Activated CD8-positive, alpha-beta memory T cell treated with anti-CD3 and anti-CD28 coated beads for 36 hours (primary cell): ENCODE measurements at regions not wholly inside any gene's neighbourhood (a gene's known extent, or its start where the extent isn't known, plus 50 kb on each side); places are given as distances from the start of the nearest gene placed in this dataset.

Source experiments
- CTCF ChIA-PET: fragments of 350-600 bp; sonication (Branson Sonifier 250); formaldehyde crosslinking; loops from one replicate; lab custom pipeline; 2021; ENCODE audit warnings: antibody characterized with exemption; lab: Charles Lee
- POLR2A ChIA-PET: fragments of 350-600 bp; sonication (Branson Sonifier 250); formaldehyde crosslinking; loops from one replicate; lab custom pipeline; 2021; ENCODE audit warnings: antibody characterized with exemption; lab: Charles Lee

DNA sequence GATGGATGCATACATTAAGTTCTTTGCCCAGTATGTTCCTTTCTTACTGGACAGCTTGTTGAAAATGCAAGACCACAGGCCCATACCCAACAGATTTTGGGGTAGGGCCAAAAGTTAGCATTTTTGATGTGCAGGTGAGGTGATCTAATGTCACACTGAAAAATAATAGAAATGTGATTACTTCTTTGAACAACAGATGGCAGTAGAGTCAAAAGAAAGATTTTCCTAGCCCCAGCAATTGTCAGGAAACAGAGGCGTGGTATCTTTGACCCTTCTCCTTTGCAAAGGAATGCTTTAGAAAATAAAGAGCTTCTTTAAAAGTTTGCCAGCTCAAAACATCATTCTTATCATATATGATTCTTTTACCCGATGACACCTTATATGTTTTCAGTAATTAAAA is 343.6 kb upstream of the SYT4 start:
- ChIA-PET CTCF (interaction anchor here (1.2 kb wide), 1 partner anchor 10 kb away, joined by 3 read pairs; no protein-coding TSS in a partner anchor), POLR2A (no interaction called here)

DNA sequence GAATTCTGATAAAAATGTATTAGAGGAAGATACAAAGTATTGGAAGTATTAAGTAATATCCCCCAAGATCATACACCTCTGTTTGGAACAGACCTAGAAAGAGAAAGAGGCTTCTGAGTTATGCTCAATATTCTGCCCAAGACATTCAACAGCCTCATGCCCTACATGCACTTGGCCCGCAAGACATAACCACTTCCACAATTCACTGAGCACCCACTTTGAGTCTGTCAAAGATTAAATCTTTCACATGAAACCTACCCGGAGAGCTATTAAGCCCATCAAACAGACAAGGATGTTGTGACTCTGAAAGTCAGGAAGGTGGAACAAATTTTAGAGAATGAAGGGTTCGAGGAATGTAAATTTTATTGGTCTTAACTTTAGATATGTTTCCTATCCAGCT is 344.7 kb upstream of the SYT4 start:
- ChIA-PET CTCF (interaction anchor here (1.2 kb wide), 1 partner anchor 9 kb away, joined by 3 read pairs; no protein-coding TSS in a partner anchor), POLR2A (no interaction called here)

DNA sequence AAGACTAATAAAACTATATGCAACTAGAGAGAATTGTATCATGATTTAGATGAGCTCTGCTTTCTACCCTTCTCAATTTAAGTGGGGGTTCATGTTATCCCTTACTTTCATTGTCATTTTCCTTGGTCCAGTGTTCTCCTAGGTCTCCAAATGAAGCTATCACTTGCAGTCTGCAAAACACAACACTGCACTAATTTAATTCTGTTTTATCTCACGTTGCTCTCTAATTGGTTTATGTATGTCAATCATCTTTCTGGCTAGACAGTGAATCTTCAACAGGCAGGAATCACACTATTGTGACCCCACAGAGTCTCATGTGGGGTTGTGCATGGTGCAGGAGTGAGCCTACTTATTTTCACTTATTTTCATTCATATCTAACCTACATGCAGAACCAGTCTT is 348.3 kb upstream of the SYT4 start:
- CTCF ChIA-PET, result no interaction called here

DNA sequence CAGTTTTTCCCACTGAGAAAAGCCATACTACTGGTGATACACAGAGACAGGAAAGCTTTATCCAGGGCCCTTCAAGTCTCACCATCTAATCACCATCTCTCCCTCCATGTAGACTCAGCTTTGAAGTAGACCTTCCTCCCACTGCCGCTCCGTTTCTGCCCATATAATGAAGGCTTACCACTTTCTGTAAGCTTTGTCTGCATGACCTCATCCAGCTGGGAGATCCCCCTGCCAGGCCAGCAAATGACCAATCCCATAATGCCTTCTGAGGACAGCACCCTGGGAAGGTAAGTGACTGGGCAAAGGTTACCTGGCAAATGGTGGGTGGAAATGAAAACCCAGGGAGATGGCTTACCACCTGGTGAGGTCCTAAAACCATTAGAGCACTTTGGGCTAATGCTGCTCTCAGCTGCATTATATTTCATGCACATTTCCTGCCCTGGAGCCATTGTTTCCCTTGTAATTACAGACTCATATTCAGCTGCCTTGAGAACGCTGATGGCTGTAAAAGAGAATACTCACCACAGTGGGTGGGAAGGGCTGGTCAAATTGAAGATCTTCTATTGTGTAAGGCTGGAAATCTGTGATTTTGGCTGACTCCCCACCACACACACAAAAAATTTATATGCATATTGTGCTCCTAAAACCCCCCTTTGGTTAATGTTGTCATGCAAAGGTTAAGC is 350.7 kb upstream of the SYT4 start:
- CTCF ChIA-PET, result no interaction called here

More for the DNA sequence above, 348.3 kb upstream of the SYT4 start:
- POLR2A ChIA-PET, result no interaction called here

DNA sequence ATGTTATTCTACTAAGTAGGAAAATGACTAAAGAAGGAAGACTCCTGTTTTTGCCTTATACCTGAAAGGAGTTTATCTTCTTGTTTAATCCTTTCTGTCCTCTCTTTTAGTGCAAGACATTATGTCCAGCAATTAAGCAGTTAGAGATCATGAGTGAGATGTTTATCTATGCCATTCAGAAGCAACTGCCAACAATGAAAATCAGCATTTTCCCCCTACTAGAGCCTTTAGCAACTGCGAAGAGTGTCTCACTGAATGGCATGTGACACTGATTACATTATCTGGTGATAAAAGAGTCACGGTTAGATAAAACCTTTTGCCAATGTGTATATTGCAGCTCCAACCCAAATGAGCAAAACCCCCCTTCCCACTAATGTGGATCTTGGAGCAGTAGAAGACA is 357.7 kb upstream of the SYT4 start:
- POLR2A ChIA-PET, result no interaction called here
- CTCF ChIA-PET, result no interaction called here

More for the DNA sequence above, 350.7 kb upstream of the SYT4 start:
- POLR2A ChIA-PET, result no interaction called here

DNA sequence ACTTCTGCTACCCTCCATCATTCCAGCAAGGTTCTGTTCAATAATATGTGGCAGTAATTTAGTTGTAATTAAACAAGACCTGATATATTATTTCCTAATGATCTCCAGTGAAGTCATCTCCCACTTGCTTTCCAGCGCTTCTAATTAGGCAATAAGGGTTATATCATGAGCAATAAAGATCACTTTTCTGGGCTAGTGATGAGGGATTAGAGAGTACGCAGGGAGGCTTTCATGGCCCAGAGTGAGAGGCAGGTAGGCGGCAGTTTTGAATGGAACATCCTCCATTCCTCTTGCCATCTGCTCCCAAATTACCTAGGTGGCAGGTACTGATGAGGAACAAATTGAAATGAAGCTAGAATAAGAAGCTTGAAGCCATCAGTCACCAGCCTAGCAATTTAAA is 358.1 kb upstream of the SYT4 start:
- ChIA-PET CTCF (no interaction called here), POLR2A (no interaction called here)

DNA sequence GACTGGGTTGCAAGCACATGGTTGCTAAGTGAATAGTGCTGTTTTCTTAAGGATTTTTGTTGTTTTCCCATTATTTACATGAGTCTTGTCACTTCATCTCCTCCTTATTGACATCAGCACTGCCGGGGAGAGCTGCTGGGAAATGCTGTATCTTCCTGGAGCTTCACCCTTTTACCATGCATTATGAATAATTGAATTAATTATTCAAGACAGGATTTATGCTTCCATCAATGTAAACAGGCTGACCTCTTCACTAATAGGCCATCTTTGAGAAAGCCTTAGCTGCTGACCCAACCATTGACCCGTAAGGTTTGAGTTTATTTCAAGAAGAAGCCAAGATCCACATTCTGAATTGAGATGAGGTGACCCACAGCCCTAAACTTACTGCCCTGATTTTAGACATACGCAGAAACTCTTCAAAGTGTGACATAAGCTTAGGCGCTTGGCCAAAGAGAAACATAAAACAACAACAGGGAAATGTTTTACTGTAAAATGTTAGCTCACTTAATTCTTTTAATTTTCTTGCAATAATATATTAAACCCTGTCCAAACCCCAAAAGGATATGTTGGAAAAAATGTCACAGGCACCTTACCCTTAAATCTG is 365.5 kb upstream of the SYT4 start:
- ChIA-PET POLR2A (no interaction called here), CTCF (no interaction called here)

DNA sequence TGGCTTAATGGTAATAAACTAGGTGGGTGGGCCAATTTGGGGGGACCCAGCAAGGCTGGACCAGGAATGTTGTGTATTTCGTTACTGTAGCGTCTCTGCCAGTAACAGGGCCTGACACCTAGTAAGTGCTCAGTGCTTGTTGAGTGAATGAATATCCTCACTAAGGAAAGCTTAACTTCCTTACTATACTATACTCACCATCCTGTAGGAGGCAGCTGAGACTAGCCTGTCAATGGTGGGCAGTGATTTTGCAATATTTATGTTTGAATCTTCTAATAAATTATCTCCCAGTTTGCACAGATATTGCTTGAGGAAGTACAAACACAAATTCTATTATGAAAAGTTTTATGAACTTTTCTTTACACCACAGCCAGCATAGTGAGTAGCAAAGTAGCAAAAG is 370.7 kb upstream of the SYT4 start:
- ChIA-PET CTCF (no interaction called here), POLR2A (no interaction called here)

DNA sequence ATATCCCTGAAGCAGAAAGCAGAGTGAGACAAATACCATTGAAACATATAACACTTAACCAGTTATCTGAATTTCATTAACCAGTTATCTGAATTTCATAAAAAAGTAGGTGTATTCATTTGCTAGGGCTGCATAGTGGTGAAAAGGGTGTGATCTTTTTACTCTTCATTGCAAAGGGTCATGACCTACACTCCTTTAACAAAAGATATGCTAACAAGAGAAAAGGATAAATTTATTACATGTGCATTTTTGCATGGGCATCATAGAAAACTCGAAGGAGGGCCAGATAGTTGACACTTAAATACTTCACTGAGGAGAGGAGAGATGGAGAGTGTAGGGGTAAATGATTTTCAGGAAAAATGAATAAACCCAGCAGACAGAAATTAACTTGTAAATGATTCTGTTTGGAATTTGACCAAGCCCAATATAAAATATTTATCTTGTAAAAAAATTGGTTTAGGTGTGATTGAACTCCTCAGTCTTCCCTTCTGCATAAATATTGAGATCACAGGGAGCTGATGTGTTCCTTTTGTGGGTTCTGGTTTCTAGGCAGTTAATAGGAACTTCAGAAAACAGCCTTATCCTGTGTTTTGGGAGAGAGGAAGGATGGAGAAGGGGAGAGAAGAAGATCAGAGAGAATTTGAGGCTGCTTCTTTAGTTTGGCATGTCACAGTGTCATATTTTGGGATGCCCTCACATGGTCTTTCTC is 372.5 kb upstream of the SYT4 start:
- ChIA-PET CTCF (no interaction called here), POLR2A (no interaction called here)

DNA sequence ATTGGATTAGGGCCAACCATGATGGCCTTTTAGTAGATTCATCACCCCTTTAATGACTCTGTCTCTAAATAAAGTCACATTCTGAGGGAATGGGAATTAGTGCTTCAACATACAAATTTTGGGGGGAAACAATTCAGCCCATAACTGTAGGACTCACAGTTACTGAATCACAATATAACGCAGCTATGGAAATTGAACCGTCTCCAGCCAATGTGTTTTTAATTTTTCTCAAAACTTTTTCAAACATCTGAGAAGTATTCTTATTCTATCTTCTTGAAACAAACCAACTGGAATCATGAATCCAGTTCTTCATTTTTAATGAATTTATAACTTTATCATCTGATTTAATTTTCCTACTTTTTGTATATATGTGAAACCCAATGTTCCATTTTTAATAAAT is 373.1 kb upstream of the SYT4 start:
- ChIA-PET CTCF (no interaction called here), POLR2A (no interaction called here)

DNA sequence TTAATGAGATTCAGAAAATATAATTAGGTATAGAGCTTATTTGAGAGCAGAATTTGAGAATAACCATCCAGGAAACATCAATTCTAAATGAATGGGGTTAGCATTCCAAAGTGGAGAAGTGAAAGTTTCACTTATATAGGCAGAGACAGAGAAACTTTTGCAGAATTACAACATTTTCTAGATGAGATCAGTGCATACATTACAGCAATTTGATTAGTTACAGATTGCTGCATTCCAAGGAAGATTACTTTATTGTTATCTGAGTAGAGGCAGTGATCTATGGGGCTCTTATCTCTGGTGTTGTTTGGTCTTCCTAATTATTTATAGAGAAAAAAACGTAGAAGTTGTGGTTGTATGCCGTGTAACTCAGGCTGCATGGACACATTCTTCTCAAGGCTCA is 373.8 kb upstream of the SYT4 start:
- ChIA-PET POLR2A (no interaction called here), CTCF (no interaction called here)

DNA sequence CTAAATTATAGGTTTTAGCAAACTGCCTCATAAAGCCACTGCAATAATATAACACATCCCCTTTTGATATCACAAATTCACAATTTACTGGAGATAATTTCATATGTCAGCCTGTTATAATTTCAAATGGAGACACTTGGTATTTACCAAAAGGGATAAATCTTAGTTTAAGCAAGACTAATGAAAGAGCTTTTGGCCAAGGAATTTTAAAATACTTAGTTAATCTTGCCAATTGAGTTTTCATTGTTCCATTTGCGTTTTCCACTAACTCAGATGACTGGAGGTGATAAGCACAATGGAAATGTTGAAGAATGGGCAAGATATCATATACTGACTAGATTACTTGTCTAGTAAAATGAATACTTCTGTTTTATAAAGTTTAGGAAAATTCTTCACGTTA is 379.3 kb upstream of the SYT4 start:
- ChIA-PET POLR2A (no interaction called here), CTCF (no interaction called here)

DNA sequence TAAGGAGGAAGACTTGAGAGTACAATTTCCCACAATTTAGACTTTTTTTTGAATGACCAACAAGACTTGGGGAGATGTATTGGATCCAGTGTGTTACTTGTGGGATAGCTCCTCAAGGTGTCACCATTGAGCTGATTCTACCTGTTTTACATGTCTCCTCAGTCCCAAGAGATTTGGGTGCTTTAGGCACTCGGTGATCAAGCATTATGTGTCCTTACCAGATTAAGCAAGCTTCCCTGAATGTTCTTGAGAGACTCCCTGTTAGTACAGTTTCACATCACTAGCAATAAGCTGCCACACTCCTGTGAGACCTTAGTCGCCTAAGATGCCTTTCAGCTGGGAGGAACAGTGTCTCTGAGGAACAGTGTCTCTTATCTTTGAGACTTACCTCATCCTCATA is 384.3 kb upstream of the SYT4 start:
- CTCF ChIA-PET, result no interaction called here
- POLR2A ChIA-PET, result no interaction called here

DNA sequence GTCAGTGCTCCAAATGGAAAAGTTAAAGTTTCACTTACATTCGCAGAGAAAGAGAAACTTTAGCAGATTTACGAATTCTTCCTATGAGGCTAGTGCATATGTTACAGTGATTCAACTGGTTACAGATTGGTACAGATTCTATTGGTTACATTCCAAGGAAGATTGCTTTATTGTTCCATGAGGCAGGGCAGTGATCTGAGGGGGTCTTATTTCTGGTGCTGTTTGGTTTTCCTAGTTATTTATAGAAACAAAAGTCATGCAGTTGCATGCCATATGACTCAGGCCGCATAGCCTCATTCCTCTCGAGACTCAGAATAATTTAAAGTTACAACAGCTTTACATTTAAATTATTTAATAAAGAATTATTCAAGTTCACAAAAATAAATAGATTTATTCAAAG is 385.4 kb upstream of the SYT4 start:
- ChIA-PET CTCF (no interaction called here), POLR2A (no interaction called here)

DNA sequence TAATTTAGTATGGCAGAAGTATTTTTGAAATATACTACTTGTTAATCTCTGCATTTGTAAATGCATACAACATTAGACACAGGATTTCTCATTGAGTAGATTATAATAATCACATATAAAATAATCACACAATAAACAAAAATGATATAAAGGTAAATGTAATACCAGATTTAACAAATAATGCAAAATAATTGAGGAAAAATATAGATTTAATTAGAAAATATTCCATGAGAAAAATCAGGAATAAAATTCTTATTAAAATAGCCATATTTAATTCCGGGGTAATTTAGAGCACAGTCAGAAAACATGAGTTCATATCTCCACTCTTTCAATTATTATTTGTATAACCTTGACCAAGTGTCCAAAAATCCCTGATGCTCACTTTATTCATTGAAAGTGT is 385.9 kb upstream of the SYT4 start:
- CTCF ChIA-PET, result no interaction called here
- POLR2A ChIA-PET, result no interaction called here

DNA sequence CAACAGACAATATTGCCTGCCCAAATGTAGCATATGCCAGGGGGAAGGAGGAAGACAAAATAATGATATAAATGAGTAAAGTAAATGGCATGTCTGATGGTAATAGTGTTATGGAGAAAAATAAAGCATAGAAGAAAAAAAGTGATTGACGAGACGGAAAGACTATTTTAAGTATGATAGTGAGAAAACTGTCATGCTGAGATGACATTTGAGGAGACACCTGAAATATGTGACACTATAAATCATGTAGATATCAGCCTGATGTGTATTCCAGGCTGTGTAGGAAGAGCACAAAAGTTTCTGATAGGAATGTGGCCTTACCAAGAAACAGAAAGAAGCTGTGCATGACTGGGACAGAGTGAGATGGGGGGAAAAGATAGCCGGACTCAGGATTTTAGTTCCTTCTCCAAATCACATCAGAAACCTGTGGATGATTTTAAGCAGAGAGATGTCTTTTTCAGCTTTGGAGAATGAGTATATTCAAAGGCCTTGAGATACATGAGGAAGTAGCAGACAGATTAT is 387.3 kb upstream of the SYT4 start:
- ChIA-PET POLR2A (no interaction called here), CTCF (no interaction called here)

DNA sequence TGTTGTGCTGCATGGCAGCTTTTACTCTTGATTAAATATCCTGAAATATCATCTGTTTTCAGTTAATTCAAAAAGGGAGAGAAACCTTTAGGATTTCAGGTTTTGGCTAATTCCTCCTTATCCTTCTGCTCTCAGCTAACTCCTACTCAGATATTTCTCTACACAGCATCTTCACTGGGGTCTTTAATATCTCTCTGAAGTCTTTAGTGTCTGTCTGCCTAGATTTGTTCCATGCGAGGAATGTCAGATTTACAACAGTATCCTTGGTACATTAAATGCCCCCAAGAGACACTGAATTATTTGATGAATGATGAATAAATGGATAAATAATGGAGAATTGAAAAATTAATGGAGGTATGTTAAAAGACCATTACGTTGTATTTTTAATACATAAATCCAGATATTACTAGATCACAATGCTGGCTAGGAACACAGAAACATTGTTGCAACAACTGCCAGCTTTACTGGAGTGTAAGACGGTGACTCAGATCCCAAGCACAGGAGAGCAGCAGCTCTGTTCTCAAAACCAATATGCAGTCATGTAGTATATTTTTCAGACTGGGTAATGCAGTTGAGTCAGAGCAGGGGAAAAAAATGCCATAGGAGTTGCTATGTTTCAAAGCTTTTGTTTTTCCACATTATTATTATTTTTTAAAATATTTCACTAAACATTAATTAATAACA is 388.0 kb upstream of the SYT4 start:
- ChIA-PET POLR2A (no interaction called here), CTCF (no interaction called here)

DNA sequence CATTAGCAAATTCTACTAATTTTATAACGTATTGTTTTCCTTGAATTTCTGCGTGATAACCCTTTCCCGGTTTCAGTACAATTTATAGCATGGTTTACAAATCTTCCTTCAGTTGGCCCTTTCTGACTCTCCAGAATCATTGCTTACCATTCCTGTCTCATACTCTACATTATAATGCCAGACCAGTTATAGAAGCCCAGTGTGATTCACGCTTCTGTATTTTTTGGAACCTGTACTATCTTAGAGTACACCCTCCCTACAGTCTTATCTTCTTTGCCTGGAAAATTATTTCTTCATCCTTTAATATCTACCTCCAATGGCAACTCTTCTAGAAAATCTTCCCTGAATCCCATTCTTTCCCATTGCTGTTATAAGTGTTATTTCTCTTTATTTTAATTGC is 391.6 kb upstream of the SYT4 start:
- POLR2A ChIA-PET, result no interaction called here
- CTCF ChIA-PET, result no interaction called here

DNA sequence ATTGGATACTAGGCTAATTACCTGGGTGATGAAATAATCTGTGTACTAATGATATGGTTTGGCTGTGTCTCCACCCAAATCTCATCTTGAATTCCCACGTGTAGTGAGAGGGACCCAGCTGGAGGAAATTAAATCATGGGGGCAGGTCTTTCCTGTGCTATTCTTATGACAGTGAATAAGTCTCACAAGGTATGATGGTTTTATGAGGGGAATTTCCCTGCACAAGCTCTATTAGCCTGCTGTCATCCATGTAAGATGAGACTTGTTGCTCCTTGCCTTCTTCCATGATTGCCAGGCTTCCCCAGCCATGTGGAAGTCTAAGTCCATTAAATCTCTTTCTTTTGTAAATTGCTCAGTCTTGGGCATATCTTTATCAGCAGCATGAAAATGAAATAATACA is 394.1 kb upstream of the SYT4 start:
- ChIA-PET CTCF (no interaction called here), POLR2A (no interaction called here)

DNA sequence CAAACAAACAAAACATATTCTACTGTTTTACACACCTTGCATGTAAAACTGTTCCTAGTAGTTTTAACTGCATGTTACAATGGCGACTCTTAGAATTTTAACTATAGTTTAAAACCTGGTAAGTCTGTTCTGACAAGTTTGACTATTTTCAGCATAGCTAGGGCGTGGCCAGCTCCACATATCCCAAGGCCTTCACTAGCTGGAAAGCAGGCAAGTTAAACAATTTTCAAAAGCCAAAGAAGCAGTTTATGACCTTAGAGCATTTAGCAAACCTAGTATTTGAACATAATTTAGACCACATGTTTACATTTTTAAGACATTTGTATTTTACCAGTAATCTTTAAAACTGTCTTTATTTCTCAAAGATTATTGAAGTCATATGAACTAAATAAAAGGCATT is 402.8 kb upstream of the SYT4 start:
- ChIA-PET CTCF (no interaction called here), POLR2A (no interaction called here)
